IPS-15b (cell line): ENCODE measurements at regions not wholly inside any gene's neighbourhood (a gene's known extent, or its start where the extent isn't known, plus 50 kb on each side); places are given as distances from the start of the nearest gene placed in this dataset.

Experiments used
- H3K27me3 ChIP-seq: one replicate; pipeline ENCODE4 v1.6.1; 2013; ENCODE audit warnings: low read length; ENCODE audit not compliant: control insufficient read depth, insufficient read depth
- H3K36me3 ChIP-seq: one replicate; pipeline ENCODE4 v1.6.1; 2013; ENCODE audit warnings: low read length; ENCODE audit not compliant: control insufficient read depth, insufficient read depth
- H3K4me1 ChIP-seq: one replicate; pipeline ENCODE4 v1.6.1; 2013; ENCODE audit warnings: mild to moderate bottlenecking, low read length; ENCODE audit not compliant: control insufficient read depth, insufficient read depth
- H3K4me3 ChIP-seq: one replicate; pipeline ENCODE4 v1.5.1; 2013; ENCODE audit warnings: low read depth, low read length
- H3K9ac ChIP-seq: one replicate; pipeline ENCODE4 v1.6.1; 2013; ENCODE audit warnings: low read depth, mild to moderate bottlenecking, low read length
- H3K9me3 ChIP-seq: one replicate; pipeline ENCODE4 v1.6.1; 2013; ENCODE audit warnings: mild to moderate bottlenecking, low read length; ENCODE audit not compliant: control insufficient read depth, insufficient read depth

- peaks cover 2% of the 10 kb centered on the region for H3K4me1 ChIP-seq
- no peaks in the 10 kb centered on the region for H3K27me3 ChIP-seq
- H3K36me3 ChIP-seq: no peaks in the 10 kb centered on the region
- no peak overlapping the region for H3K9ac ChIP-seq
- no peaks in the 10 kb centered on the region for H3K9me3 ChIP-seq
- H3K4me3 ChIP-seq: no peak overlapping the region
Measured at GRCh38 chr6:163926642-163927041, 512.1 kb downstream of the QKI start.

GRCh38 chr6:163925839-163926238, 511.3 kb downstream of the QKI start:
- Histone ChIP-seq H3K9ac (no peak overlapping the region), H3K27me3 (no peaks in the 10 kb centered on the region), H3K4me3 (no peak overlapping the region), H3K36me3 (no peaks in the 10 kb centered on the region), H3K4me1 (peaks cover 2% of the 10 kb centered on the region), H3K9me3 (no peaks in the 10 kb centered on the region)

- Histone ChIP-seq H3K9ac (no peak overlapping the region), H3K9me3 (no peaks in the 10 kb centered on the region), H3K36me3 (no peaks in the 10 kb centered on the region), H3K27me3 (no peaks in the 10 kb centered on the region), H3K4me3 (no peak overlapping the region), H3K4me1 (peaks cover 2% of the 10 kb centered on the region)
Measured at GRCh38 chr6:163923658-163924411, 509.3 kb downstream of the QKI start.

- H3K9ac ChIP-seq: no peak overlapping the region
- H3K9me3 ChIP-seq: no peaks in the 10 kb centered on the region
- no peaks in the 10 kb centered on the region for H3K27me3 ChIP-seq
- H3K4me1 ChIP-seq: no peaks in the 10 kb centered on the region
- H3K4me3 ChIP-seq: no peak overlapping the region
- no peaks in the 10 kb centered on the region for H3K36me3 ChIP-seq
Measured at GRCh38 chr6:163922562-163922961, 508.0 kb downstream of the QKI start.

DNA sequence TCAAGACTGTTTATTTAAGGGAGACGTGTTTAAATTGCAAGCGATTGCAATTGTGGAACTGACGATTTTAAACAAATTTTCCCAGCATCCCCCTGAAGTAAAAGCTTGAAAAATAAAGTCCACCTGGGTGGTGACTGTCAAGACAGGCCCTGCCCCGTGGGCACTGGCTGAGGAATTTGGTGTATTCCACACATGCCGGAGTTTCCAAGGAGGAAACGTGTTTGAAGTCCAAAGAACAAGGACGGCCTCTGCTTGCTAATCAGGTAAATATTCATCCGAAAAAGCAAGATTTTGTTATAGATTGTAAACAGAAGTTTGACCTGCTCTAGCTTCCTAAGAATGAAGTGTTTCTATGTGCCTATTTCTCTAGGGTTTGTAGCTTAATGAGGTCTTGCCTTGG, 505.1 kb downstream of the QKI start:
- no peaks in the 10 kb centered on the region for H3K27me3 ChIP-seq
- no peak overlapping the region for H3K4me3 ChIP-seq
- H3K9ac ChIP-seq: no peak overlapping the region
- H3K36me3 ChIP-seq: no peaks in the 10 kb centered on the region
- no peaks in the 10 kb centered on the region for H3K4me1 ChIP-seq
- no peaks in the 10 kb centered on the region for H3K9me3 ChIP-seq

- Histone ChIP-seq H3K4me3 (no peak overlapping the region), H3K9ac (no peak overlapping the region), H3K36me3 (no peaks in the 10 kb centered on the region), H3K27me3 (no peaks in the 10 kb centered on the region), H3K4me1 (no peaks in the 10 kb centered on the region), H3K9me3 (no peaks in the 10 kb centered on the region)
Measured at GRCh38 chr6:163916315-163917081, 502.0 kb downstream of the QKI start.

DNA sequence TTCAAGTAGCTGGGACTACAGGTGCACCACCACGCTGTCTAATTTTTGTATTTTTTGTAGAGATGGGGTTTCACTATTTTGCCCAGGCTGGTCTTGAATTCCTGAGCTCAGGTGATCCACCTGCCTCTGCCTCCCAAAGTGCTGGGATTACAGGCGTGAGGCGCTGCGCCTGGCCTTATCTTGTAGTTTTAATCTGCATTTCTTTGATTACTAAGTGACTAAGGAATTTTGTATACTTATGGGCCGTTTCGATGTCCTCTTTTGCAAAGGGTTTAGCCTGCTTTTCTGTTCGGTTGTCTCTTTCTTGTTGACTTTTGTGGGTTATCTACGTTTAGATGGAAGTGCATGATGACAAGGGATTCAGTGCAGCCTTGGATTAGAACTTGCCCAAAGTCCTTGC, 500.6 kb downstream of the QKI start:
- H3K27me3 ChIP-seq: no peaks in the 10 kb centered on the region
- no peaks in the 10 kb centered on the region for H3K36me3 ChIP-seq
- H3K9me3 ChIP-seq: no peaks in the 10 kb centered on the region
- H3K9ac ChIP-seq: no peak overlapping the region
- H3K4me1 ChIP-seq: no peaks in the 10 kb centered on the region
- H3K4me3 ChIP-seq: no peak overlapping the region

DNA sequence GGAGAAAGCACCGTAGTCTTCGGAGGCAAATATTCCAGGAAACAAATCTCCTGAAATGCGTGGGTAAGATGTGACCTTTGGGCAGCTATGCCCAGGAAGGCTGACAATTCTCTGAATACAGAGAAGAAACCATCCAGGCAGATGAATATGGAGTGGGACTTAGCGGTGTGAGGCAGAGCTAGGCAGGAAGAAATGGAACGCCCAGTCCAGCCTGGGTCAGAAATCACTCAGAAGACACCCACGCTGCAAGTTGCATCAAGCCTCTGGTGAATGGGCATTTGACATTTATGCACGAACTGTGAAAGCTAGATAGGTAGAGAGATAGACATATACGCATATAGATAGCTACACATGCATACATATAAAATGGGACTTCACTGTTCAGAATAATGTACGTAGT, 498.5 kb downstream of the QKI start:
- Histone ChIP-seq H3K4me3 (no peak overlapping the region), H3K4me1 (no peaks in the 10 kb centered on the region), H3K36me3 (no peaks in the 10 kb centered on the region), H3K9ac (no peak overlapping the region), H3K9me3 (no peaks in the 10 kb centered on the region), H3K27me3 (no peaks in the 10 kb centered on the region)

GRCh38 chr6:163906006-163906710, 491.6 kb downstream of the QKI start:
- no peaks in the 10 kb centered on the region for H3K9me3 ChIP-seq
- H3K36me3 ChIP-seq: no peaks in the 10 kb centered on the region
- no peak overlapping the region for H3K4me3 ChIP-seq
- no peak overlapping the region for H3K9ac ChIP-seq
- no peaks in the 10 kb centered on the region for H3K4me1 ChIP-seq
- H3K27me3 ChIP-seq: no peaks in the 10 kb centered on the region

GRCh38 chr6:163904186-163904585, 489.7 kb downstream of the QKI start:
- Histone ChIP-seq H3K9me3 (no peaks in the 10 kb centered on the region), H3K4me1 (no peaks in the 10 kb centered on the region), H3K9ac (no peak overlapping the region), H3K27me3 (no peaks in the 10 kb centered on the region), H3K4me3 (no peak overlapping the region), H3K36me3 (no peaks in the 10 kb centered on the region)

DNA sequence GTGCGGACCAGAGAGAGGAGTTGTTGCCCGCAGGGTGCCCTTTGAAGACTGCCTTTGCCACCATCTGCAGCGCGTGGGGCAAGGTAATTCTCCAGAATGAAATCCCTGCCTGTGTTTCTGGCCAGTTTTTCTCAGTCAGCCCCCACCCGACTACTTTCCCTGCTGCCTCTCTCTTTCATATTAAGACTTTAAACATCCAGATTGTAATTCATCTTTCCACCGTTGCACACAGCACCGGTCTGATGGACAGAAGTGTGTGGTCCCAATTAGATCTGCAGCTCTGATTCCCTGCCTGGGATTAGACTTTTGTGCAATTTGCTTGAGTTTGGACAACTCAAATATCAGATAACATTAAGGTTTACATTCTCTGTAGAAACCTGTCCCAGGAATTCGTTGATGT, 489.0 kb downstream of the QKI start:
- no peaks in the 10 kb centered on the region for H3K4me1 ChIP-seq
- H3K4me3 ChIP-seq: no peak overlapping the region
- H3K27me3 ChIP-seq: no peaks in the 10 kb centered on the region
- no peaks in the 10 kb centered on the region for H3K9me3 ChIP-seq
- no peaks in the 10 kb centered on the region for H3K36me3 ChIP-seq
- no peak overlapping the region for H3K9ac ChIP-seq

GRCh38 chr6:163902993-163903392, 488.5 kb downstream of the QKI start:
- no peaks in the 10 kb centered on the region for H3K36me3 ChIP-seq
- no peaks in the 10 kb centered on the region for H3K9me3 ChIP-seq
- no peak overlapping the region for H3K4me3 ChIP-seq
- H3K27me3 ChIP-seq: no peaks in the 10 kb centered on the region
- H3K9ac ChIP-seq: no peak overlapping the region
- no peaks in the 10 kb centered on the region for H3K4me1 ChIP-seq
